ENCODE measurements at regions not wholly inside any gene's neighbourhood (a gene's known extent, or its start where the extent isn't known, plus 50 kb on each side); places are given as distances from the start of the nearest gene placed in this dataset.

DNA sequence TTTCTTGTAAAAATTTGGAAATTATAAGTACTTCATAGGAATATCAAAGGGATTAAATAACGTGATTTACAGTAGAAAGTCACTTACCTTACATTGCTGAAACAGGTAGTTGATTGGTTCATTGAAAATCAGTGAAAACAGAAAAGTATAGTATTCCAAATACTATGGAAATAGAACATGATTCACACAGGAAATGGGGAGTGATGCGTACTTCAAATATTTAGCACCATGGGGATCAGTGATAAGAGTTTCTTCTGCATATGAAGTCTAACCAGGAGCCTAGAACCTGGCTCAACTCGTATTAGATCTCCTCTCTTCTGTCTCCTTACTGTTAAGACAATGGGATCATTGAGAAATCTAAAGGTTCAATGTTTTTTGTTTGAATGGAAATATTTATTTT, 133.3 kb downstream of the FAM174A start:
- TF ChIP-seq, protein P1, sequence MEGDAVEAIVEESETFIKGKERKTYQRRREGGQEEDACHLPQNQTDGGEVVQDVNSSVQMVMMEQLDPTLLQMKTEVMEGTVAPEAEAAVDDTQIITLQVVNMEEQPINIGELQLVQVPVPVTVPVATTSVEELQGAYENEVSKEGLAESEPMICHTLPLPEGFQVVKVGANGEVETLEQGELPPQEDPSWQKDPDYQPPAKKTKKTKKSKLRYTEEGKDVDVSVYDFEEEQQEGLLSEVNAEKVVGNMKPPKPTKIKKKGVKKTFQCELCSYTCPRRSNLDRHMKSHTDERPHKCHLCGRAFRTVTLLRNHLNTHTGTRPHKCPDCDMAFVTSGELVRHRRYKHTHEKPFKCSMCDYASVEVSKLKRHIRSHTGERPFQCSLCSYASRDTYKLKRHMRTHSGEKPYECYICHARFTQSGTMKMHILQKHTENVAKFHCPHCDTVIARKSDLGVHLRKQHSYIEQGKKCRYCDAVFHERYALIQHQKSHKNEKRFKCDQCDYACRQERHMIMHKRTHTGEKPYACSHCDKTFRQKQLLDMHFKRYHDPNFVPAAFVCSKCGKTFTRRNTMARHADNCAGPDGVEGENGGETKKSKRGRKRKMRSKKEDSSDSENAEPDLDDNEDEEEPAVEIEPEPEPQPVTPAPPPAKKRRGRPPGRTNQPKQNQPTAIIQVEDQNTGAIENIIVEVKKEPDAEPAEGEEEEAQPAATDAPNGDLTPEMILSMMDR (IDR thresholded peaks at IDR 0.05), result no peak
- TF ChIP-seq POLR2A (IDR thresholded peaks at IDR 0.05), result no peak

Measured in body of pancreas (tissue), 4 donors.